Nephron (organoid): ENCODE measurements at regions not wholly inside any gene's neighbourhood (a gene's known extent, or its start where the extent isn't known, plus 50 kb on each side); places are given as distances from the start of the nearest gene placed in this dataset.

ENCODE experiments used
- H3K27ac Mint-ChIP-seq, 3 experiments: 2 replicates each; pipeline ENCODE4 v1.8.0; 2020; ENCODE audit warnings: mixed read lengths in 3 of 3, mild to moderate bottlenecking in 2 of 3, moderate library complexity in 1 of 3
- H3K27me3 Mint-ChIP-seq: 2 replicates; pipeline ENCODE4 v1.8.0; 2021; ENCODE audit warnings: low read depth, mild to moderate bottlenecking, moderate library complexity, mixed read lengths
- H3K36me3 Mint-ChIP-seq: 2 replicates; pipeline ENCODE4 v1.8.0; 2020; ENCODE audit warnings: low read depth, mixed read lengths
- H3K4me1 Mint-ChIP-seq: 2 replicates; pipeline ENCODE4 v1.8.0; 2020; ENCODE audit warnings: mixed read lengths
- H3K4me3 Mint-ChIP-seq, 3 experiments: 2 replicates each; pipeline ENCODE4 v1.8.0; 2020; ENCODE audit warnings: mild to moderate bottlenecking in 3 of 3, mixed read lengths in 3 of 3, moderate library complexity in 2 of 3
- H3K9me3 Mint-ChIP-seq: 2 replicates; pipeline ENCODE4 v1.8.0; 2020; ENCODE audit warnings: mixed read lengths
- TF ChIP-seq, protein P1 (sequence below), 3 experiments: fragments of 200-600 bp; sonication (generic); IDR thresholded peaks; one replicate each; pipeline ENCODE4 v1.5.0; 2021; ENCODE audit warnings: antibody characterized with exemption in 3 of 3; ENCODE audit not compliant: unreplicated experiment in 3 of 3

DNA sequence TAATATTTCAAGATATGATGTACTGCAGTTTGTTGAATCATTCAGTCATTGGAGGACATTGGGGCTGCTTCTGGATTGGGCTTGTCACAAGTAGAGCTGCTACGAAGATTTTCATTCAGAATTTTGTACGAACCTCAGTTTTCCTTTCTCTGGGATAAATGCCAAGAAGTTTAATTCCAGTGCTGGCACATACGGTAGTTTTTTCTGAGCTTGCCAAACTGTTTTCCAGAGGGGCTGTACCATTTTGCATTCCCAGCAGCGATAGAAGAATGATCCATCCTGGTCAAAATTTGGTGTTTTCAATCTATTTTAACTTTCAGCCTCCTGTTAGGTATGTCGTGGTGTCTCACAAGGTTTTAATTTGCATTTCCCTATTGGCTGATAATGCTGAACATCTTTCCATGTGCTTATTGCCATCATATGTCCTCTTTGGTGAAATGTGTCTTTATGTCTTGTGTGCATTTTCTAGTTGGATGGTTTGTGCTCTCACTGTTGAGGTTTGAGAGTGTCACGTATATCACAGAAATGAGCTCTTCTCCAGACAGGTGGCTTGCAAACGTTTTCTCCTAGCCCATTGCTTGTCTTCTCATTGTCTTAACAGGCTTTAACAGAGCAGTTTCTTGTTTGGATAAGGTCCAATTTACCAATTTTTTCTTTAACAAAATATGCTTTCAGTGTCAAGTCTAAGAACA lies 612.6 kb downstream of the GALR1 start:
- H3K9me3 Mint-ChIP-seq: no peaks in the 10 kb centered on the region

GRCh38 chr18:77865853-77866252 lies 616.2 kb downstream of the GALR1 start:
- Mint-ChIP-seq H3K4me1 (no peaks in the 10 kb centered on the region), H3K27ac (no peak overlapping the region), H3K27me3 (peaks cover 41% of the 10 kb centered on the region), H3K4me3 (no peak overlapping the region), H3K9me3 (no peaks in the 10 kb centered on the region), H3K36me3 (no peaks in the 10 kb centered on the region)
- TF ChIP-seq, protein P1, sequence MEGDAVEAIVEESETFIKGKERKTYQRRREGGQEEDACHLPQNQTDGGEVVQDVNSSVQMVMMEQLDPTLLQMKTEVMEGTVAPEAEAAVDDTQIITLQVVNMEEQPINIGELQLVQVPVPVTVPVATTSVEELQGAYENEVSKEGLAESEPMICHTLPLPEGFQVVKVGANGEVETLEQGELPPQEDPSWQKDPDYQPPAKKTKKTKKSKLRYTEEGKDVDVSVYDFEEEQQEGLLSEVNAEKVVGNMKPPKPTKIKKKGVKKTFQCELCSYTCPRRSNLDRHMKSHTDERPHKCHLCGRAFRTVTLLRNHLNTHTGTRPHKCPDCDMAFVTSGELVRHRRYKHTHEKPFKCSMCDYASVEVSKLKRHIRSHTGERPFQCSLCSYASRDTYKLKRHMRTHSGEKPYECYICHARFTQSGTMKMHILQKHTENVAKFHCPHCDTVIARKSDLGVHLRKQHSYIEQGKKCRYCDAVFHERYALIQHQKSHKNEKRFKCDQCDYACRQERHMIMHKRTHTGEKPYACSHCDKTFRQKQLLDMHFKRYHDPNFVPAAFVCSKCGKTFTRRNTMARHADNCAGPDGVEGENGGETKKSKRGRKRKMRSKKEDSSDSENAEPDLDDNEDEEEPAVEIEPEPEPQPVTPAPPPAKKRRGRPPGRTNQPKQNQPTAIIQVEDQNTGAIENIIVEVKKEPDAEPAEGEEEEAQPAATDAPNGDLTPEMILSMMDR (IDR thresholded peaks at IDR 0.05; ENCODE audit: unreplicated experiment in 3 of 3): no peak

More for the DNA sequence above, 612.6 kb downstream of the GALR1 start:
- TF ChIP-seq, protein P1 (IDR thresholded peaks at IDR 0.05; ENCODE audit: unreplicated experiment in 3 of 3): no peak
- H3K27me3 Mint-ChIP-seq: peaks cover 62% of the 10 kb centered on the region
- H3K27ac Mint-ChIP-seq: no peak overlapping the region
- no peaks in the 10 kb centered on the region for H3K36me3 Mint-ChIP-seq
- no peak overlapping the region for H3K4me3 Mint-ChIP-seq
- H3K4me1 Mint-ChIP-seq: peaks cover 9% of the 10 kb centered on the region

DNA sequence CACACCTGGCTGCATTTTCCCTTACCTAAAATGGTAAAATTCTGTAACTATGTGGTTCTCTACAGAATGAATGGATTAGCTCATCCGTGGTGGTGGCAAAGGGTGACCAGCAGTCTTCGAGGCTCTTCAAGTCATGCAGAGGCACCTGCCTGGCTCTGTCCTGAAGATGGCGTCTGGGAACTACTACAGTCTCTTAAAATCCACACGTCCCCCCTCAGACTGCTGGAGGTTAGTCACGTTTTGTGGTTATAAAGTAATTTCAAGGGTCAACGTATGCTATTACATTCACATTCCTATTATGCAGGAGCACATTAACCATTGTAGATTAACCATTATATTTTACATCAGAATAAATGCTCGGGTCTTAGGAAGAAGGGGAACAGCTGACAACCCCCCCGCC lies 616.7 kb downstream of the GALR1 start:
- no peak overlapping the region for H3K4me3 Mint-ChIP-seq
- H3K27me3 Mint-ChIP-seq: peaks cover 40% of the 10 kb centered on the region
- no peaks in the 10 kb centered on the region for H3K4me1 Mint-ChIP-seq
- no peaks in the 10 kb centered on the region for H3K36me3 Mint-ChIP-seq
- H3K27ac Mint-ChIP-seq: no peak overlapping the region
- no peaks in the 10 kb centered on the region for H3K9me3 Mint-ChIP-seq
- TF ChIP-seq, protein P1 (IDR thresholded peaks at IDR 0.05; ENCODE audit: unreplicated experiment in 3 of 3): no peak

- Mint-ChIP-seq H3K36me3 (no peaks in the 10 kb centered on the region), H3K27ac (no peak overlapping the region), H3K4me1 (no peaks in the 10 kb centered on the region), H3K4me3 (no peak overlapping the region), H3K27me3 (peaks cover 17% of the 10 kb centered on the region), H3K9me3 (no peaks in the 10 kb centered on the region)
- TF ChIP-seq, protein P1 (IDR thresholded peaks at IDR 0.05; ENCODE audit: unreplicated experiment in 3 of 3): no peak
Measured at GRCh38 chr18:77870199-77870598, 620.6 kb downstream of the GALR1 start.

DNA sequence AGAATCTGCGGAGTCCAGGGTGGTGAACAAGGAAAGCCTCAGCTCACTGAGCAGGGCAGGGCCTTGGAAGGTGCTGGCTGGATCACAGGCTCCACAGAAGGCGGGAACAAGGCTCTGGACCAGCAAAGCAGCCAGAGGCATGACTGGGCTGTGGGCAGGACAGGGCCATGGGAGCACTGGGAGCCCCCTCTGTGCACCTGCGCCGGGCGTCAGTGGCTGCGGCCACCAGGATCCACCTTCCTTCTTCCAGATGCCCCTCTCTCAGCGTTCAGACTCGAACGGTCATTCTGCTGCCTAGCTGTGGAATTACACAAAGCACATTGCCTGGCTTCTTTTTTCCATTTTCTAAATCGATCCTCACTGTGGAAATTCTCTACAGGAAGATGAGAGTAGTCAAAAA lies 621.2 kb downstream of the GALR1 start:
- Mint-ChIP-seq H3K4me3 (no peak overlapping the region), H3K27ac (no peak overlapping the region), H3K9me3 (no peaks in the 10 kb centered on the region), H3K36me3 (no peaks in the 10 kb centered on the region), H3K27me3 (peaks cover 14% of the 10 kb centered on the region), H3K4me1 (no peaks in the 10 kb centered on the region)
- TF ChIP-seq, protein P1 (IDR thresholded peaks at IDR 0.05; ENCODE audit: unreplicated experiment in 3 of 3): no peak

DNA sequence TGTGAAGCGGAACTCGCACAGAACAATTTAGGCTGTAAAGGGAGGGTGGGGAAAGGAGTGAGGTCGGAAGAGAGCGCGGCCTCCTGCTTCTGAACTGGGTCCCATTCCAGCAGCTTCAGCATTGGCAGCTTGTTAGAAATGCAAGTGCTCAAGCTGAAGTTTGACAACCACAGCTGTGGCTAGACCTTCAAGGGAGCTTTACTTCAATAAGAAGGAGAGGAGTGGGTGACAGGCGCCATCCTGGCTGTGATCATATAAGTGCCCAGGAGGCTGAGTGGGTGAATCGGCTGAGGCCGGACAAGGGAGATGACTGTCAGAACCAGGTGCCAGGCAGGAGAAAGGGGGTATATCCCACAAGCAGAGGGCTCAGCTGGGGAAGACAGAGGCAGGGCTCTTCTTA lies 622.5 kb downstream of the GALR1 start:
- no peaks in the 10 kb centered on the region for H3K9me3 Mint-ChIP-seq
- no peak overlapping the region for H3K27ac Mint-ChIP-seq
- peaks cover 17% of the 10 kb centered on the region for H3K27me3 Mint-ChIP-seq
- no peaks in the 10 kb centered on the region for H3K36me3 Mint-ChIP-seq
- no peaks in the 10 kb centered on the region for H3K4me1 Mint-ChIP-seq
- no peak overlapping the region for H3K4me3 Mint-ChIP-seq
- TF ChIP-seq, protein P1 (IDR thresholded peaks at IDR 0.05; ENCODE audit: unreplicated experiment in 3 of 3): no peak
